Mucosa of stomach (tissue), 1 donor: ENCODE measurements at regions not wholly inside any gene's neighbourhood (a gene's known extent, or its start where the extent isn't known, plus 50 kb on each side); places are given as distances from the start of the nearest gene placed in this dataset.

Experiments used
- H3K27me3 ChIP-seq: one replicate; pipeline ENCODE4 v1.7.0; 2013; ENCODE audit warnings: mild to moderate bottlenecking, low read length; ENCODE audit not compliant: control insufficient read depth, insufficient read depth
- H3K36me3 ChIP-seq: one replicate; pipeline ENCODE4 v1.7.0; 2013; ENCODE audit warnings: low read length; ENCODE audit not compliant: control insufficient read depth, insufficient read depth
- H3K4me1 ChIP-seq: one replicate; pipeline ENCODE4 v1.7.0; 2013; ENCODE audit warnings: mild to moderate bottlenecking, low read length; ENCODE audit not compliant: control insufficient read depth, insufficient read depth
- H3K4me3 ChIP-seq: one replicate; pipeline ENCODE4 v1.7.0; 2013; ENCODE audit warnings: low read length
- H3K9ac ChIP-seq: one replicate; pipeline ENCODE4 v1.7.0; 2013; ENCODE audit warnings: mild to moderate bottlenecking, low read length, moderate library complexity
- H3K9me3 ChIP-seq: one replicate; pipeline ENCODE4 v1.7.0; 2013; ENCODE audit warnings: mild to moderate bottlenecking, low read length, moderate library complexity; ENCODE audit not compliant: control insufficient read depth
- donor health status: Pancreatic carcinoma.

DNA sequence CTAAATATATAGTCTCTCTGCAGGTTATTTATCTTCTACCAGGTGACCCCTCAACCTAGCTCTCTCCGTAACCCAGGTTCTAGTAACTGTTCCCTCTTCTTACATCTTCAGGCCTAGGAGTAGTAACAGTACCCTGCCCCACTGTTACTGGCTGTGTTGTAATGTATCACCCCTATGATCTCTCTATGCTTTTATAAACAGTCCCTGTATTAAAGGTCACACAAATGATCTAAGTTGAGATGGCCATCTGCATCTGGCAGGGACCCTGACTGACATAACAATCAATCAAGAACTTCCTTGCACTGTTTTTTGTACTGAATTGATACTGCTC lies 219.7 kb upstream of the STK17B start:
- Histone ChIP-seq H3K27me3 (no peaks in the 10 kb centered on the region), H3K9ac (no peak overlapping the region), H3K4me3 (no peak overlapping the region), H3K36me3 (no peaks in the 10 kb centered on the region), H3K9me3 (no peaks in the 10 kb centered on the region), H3K4me1 (no peaks in the 10 kb centered on the region)

DNA sequence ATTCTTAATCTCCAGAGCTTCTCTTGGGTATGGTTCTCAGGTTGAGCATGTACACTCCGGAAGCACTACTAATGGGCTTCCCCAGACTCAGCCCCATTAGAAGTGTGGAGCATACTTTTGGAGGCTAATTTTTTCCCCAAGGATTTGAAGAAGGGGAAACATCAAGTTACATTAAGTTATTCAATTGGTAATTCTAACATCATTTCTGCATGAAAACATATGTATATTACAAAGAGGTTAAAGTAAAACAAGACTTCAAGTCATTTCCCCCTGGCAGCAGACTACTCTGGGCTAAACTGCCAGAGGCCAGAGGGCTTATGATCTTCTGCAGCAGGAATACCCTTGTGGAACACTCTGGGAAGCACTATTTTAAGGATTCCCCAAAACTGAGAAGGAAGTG lies 227.7 kb upstream of the STK17B start:
- Histone ChIP-seq H3K9me3 (no peaks in the 10 kb centered on the region), H3K27me3 (no peaks in the 10 kb centered on the region), H3K4me3 (no peak overlapping the region), H3K9ac (no peak overlapping the region), H3K4me1 (no peaks in the 10 kb centered on the region), H3K36me3 (no peaks in the 10 kb centered on the region)

DNA sequence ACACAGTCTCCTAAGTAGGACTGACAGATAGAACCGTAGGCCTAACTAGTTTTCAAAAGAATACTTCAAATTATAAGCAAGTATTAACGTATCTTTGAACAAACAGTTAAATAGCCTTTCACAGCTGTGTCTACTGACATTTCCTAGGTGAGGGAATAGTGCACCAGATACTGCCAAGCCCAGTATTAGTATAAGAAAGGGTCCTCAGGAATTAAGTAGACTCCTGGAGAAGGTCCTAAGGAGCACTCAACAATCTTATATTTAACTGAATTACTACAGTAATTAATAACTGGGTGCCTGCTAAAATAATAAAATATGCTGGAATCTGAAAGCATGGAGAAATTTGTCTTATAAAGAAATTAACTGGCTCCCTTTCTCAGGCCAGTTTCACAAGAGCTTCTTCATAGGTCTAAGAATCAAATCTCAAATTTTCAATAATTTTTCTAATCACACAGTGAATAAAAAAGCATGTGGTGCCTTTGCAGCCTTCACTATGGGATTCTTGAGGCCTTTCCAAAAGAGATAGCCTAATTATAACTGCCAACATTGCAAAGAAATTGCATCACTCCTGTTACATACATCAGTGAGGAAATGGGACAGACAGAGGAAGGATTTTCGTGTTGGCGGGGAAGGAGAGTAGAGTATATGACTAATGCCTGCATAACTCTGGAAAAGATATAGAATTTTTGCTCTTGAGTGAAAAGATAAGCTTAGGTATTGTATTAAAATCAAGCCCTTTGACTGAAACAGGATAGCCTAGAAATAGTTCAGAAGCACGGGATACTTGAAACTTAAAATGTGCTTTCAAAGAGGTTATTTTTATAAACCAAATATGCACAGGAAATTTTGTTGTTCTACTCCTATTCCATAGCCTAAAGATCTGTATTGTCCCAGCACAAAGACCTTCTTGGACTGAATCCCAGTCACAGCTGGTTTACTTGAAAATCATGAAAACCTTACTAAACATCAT lies 228.6 kb upstream of the STK17B start:
- Histone ChIP-seq H3K27me3 (no peaks in the 10 kb centered on the region), H3K9me3 (no peaks in the 10 kb centered on the region), H3K4me1 (no peaks in the 10 kb centered on the region), H3K36me3 (no peaks in the 10 kb centered on the region), H3K4me3 (no peak overlapping the region), H3K9ac (no peak overlapping the region)

DNA sequence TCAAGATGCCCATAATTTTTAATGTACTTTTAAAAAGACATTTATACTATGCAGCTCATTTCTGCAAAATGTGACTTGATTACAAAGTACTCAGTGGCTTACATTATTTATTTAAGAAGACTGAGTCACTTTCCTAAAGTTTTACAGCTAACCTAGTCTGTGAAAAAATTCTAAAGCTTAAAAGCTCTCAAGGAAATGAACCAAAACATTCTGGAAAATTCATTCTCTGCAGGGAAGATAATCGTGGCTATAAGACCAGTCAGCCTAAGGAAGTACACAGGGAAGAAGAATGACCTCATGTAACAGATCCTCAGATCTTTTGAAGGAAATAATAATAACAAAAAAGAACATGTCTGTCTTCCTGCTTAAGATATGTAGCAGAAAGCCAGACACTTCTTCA lies 232.1 kb upstream of the STK17B start:
- H3K9ac ChIP-seq = no peak overlapping the region
- no peaks in the 10 kb centered on the region for H3K36me3 ChIP-seq
- H3K4me3 ChIP-seq = no peak overlapping the region
- no peaks in the 10 kb centered on the region for H3K27me3 ChIP-seq
- H3K9me3 ChIP-seq = no peaks in the 10 kb centered on the region
- H3K4me1 ChIP-seq = no peaks in the 10 kb centered on the region

DNA sequence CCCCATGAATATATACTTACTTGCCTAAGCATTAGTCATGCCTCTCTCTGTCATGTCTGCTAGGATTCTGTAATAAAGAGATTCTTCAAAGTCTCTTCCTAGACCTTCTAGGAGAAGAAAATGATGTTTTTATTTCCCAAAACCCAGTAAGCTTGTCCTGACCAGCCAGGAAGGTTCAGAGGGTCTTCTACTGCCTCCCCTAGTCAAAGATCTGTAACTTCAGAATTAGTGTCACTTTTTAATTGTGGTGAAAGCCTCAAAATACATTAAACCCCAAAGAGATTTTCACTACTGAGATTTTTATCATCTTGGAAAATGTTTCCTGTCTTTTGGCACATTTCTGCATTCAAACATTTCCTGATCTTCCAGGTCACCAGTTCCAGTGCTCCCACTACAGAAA lies 232.9 kb upstream of the STK17B start:
- Histone ChIP-seq H3K27me3 (no peaks in the 10 kb centered on the region), H3K9ac (no peak overlapping the region)

DNA sequence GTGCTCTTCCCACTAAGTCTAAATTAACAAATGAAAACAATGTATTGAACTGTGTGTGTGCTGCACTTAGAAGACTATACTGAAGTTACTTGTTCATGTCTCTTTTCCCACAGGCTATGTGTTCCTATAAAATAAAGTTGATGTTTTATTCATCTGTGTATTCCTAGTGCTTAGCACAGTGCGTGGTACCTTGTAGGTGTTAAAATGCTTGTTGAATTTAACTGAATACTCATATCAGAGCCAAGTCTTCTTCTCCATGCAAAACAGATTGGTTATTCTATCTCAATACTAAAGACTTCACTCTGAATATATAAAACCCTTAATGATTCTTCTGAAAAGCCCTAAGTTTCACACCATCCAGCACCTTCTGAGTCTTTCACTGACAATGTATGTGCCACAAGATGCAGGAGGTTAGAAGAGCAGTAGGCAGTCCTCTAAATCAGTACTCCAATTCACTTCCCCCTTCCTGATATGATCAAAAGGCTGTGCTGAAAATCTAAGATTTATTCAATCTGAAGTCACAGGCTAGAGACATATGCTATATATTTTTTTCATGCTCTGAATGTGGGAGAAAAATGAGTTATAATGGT lies 231.7 kb upstream of the CCDC150 start:
- Histone ChIP-seq H3K4me1 (no peaks in the 10 kb centered on the region), H3K9me3 (no peaks in the 10 kb centered on the region), H3K4me3 (no peak overlapping the region), H3K36me3 (no peaks in the 10 kb centered on the region), H3K27me3 (no peaks in the 10 kb centered on the region), H3K9ac (no peak overlapping the region)

More for the DNA sequence above, 232.9 kb upstream of the STK17B start:
- Histone ChIP-seq H3K4me3 (no peak overlapping the region), H3K36me3 (no peaks in the 10 kb centered on the region), H3K9me3 (no peaks in the 10 kb centered on the region), H3K4me1 (no peaks in the 10 kb centered on the region)

DNA sequence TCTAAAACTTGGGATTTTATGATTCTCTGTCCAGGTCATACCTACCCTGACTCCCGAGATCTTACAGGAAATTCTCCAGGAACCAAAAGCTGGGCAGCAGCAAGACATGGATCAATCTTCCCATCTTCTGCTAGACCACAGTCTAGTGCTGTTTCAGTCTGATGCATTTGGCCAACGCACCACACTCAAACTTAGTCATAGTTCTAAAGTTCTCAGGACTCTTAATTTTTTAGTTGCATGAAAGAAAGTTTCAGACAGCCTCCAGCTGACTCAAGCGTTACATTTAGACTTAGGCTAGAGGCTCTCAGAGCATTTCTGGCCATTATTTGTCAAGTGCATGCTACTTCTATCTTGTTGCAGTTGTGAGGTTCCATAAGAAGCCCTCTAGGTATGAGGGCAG lies 230.1 kb upstream of the CCDC150 start:
- Histone ChIP-seq H3K9me3 (no peaks in the 10 kb centered on the region), H3K4me3 (no peak overlapping the region)

DNA sequence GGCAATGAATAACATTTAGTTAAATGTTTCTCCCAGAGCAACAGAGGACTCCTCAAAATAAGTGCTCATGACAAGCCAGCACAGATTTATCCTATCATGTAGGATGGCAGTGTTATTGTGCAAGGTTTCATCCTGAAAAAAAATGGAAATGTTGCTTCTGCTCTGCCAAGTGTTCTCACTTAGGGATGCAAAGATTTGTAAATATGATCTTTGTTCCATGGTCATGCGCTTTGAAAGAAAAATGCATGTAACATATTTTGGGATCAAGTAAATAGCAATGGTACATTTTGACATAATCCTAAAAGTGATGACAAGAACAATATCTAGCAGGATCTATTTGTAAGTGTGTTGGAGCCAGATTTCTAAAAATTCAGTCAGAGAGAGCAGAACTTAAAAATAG lies 229.5 kb upstream of the CCDC150 start:
- no peak overlapping the region for H3K9ac ChIP-seq
- no peak overlapping the region for H3K4me3 ChIP-seq
- H3K27me3 ChIP-seq = no peaks in the 10 kb centered on the region
- H3K36me3 ChIP-seq = no peaks in the 10 kb centered on the region
- no peaks in the 10 kb centered on the region for H3K4me1 ChIP-seq
- no peaks in the 10 kb centered on the region for H3K9me3 ChIP-seq

More for the DNA sequence above, 230.1 kb upstream of the CCDC150 start:
- Histone ChIP-seq H3K9ac (no peak overlapping the region), H3K4me1 (no peaks in the 10 kb centered on the region), H3K27me3 (no peaks in the 10 kb centered on the region), H3K36me3 (no peaks in the 10 kb centered on the region)

DNA sequence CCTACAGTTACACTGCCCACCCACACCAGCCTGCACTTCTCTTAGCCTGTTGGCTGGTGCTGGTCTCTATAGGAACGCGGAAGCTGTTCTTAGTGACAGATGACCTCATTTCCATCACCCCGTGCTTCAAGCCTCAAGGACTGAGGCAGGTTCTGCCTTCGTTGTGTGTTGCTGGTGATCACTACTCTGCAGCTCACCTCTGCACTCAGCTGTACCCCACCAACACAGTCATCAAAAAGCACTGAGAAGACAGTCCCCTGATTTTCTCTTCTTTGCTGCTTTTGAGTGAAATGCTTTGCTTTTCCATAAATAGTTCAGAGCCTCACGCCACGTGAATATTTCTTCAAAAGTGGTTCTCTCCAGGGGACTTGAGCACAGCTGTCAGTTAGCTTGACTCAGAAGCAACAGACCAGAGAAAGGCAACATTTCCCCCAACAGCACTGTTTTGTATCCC lies 225.7 kb upstream of the CCDC150 start:
- Histone ChIP-seq H3K9me3 (no peaks in the 10 kb centered on the region), H3K9ac (no peak overlapping the region)

DNA sequence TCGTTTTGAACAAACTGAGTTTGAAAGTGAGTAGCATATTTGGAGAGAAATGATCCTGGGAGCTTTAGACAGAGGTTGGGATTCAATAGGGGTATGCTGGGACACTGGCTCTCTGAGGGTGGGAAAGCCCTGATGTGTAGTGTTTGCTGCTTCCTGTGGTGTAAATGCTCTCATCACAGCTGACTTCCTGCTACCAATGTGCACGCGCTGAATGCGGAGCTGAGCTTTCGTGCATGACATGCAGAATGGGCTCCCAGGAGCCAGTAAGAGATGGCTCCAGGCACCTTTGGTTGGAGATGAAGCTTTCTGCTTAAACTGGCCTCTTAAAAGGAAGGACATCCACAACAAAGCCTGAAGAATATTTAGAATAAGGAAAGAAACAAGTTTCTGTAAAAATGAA lies 224.1 kb upstream of the CCDC150 start:
- Histone ChIP-seq H3K4me3 (no peak overlapping the region), H3K27me3 (no peaks in the 10 kb centered on the region), H3K9ac (no peak overlapping the region), H3K36me3 (no peaks in the 10 kb centered on the region), H3K4me1 (no peaks in the 10 kb centered on the region), H3K9me3 (no peaks in the 10 kb centered on the region)

More for the DNA sequence above, 225.7 kb upstream of the CCDC150 start:
- H3K4me3 ChIP-seq = no peak overlapping the region
- no peaks in the 10 kb centered on the region for H3K36me3 ChIP-seq
- no peaks in the 10 kb centered on the region for H3K27me3 ChIP-seq
- H3K4me1 ChIP-seq = no peaks in the 10 kb centered on the region

DNA sequence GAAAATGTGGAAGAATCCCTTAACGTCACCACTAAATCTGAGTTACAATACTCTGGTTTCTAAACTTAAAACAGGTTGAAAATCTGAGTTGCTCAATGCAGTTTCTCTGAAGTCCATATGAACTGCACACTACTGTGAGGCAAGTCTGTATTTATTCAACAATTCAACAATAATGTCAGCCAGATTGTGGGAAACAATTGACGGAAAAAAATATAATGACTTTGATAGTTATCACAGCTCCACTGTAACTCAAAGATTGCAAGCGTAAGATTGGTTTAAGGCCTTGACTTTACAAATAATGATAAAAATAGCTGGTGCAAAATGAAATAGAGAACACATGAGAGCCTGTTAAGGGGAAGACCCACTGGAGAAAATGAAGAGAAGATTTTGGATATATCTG lies 219.4 kb upstream of the CCDC150 start:
- Histone ChIP-seq H3K4me3 (no peak overlapping the region), H3K36me3 (no peaks in the 10 kb centered on the region), H3K9me3 (no peaks in the 10 kb centered on the region), H3K27me3 (no peaks in the 10 kb centered on the region), H3K9ac (no peak overlapping the region), H3K4me1 (no peaks in the 10 kb centered on the region)

DNA sequence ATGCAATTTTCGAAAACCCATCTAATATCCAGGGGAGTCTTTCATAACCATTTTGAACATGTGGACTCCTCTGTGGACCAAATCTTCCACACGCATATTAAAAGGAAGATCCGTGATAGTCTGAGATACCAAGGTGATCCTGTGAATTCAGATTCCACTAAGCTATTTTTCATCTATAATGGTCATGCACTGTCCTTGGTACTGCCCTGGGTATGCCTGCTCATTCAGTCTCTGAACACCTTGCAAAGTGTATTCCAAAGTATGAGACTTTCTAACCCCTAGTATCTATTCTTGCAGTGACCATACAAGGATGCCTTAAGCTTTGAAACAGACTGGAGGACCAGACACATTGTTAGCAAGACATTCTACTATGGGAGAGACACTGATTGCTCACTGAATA lies 217.6 kb upstream of the CCDC150 start:
- Histone ChIP-seq H3K9me3 (no peaks in the 10 kb centered on the region), H3K4me3 (no peak overlapping the region), H3K27me3 (no peaks in the 10 kb centered on the region), H3K36me3 (no peaks in the 10 kb centered on the region), H3K9ac (no peak overlapping the region), H3K4me1 (no peaks in the 10 kb centered on the region)
